ENCODE measurements at regions not wholly inside any gene's neighbourhood (a gene's known extent, or its start where the extent isn't known, plus 50 kb on each side); places are given as distances from the start of the nearest gene placed in this dataset.

DNA sequence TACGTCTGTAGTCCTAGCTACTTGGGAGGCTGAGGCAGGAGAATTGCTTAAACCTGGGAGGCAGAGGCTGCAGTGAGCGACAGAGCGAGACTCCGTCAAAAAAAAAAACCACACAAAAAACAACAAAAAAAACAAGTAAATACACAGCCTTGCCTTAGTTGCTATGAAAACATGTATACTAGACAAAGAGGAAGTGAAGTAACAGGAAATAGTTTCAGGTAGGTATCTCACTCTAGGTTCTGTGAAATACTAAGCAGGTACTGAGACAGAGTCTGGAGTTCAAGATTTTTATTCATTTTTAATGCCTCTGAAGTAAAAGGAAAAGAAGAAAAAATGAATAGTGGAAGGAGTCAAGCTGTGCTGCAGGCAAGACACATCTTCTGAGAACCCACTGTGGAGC lies 687.9 kb upstream of the RGMB start (continued):
- TF ChIP-seq REST (IDR thresholded peaks at IDR 0.05): no peak
- no peak for TF ChIP-seq HNF4G (IDR thresholded peaks at IDR 0.05)
- TF ChIP-seq RXRA (IDR thresholded peaks at IDR 0.05): no peak
- TF ChIP-seq FOXA2 (IDR thresholded peaks at IDR 0.05): no peak
- no peak for TF ChIP-seq RAD21 (IDR thresholded peaks at IDR 0.05)
- no peak for TF ChIP-seq FOXA1 (IDR thresholded peaks at IDR 0.05)

GRCh38 chr5:98095072-98095471 lies 678.4 kb upstream of the RGMB start:
- Histone ChIP-seq H3K4me1 (ENCODE audit: control insufficient read depth in 4 of 4, insufficient read depth in 4 of 4, low read length in 3 of 4) (no peaks in the 10 kb centered on the region), H3K9ac (ENCODE audit: low read depth in 1 of 2, low read length in 2 of 2) (no peak overlapping the region), H3K36me3 (ENCODE audit: control insufficient read depth in 4 of 4, insufficient read depth in 3 of 4, low read depth in 1 of 4, low read length in 3 of 4) (no peaks in the 10 kb centered on the region), H3K9me3 (ENCODE audit: control insufficient read depth in 4 of 4, low read length in 3 of 4) (no peaks in the 10 kb centered on the region), H3K27me3 (ENCODE audit: control insufficient read depth in 4 of 4, insufficient read depth in 4 of 4, low read length in 3 of 4) (no peaks in the 10 kb centered on the region), H3K27ac (ENCODE audit: low read depth in 1 of 2, low read length in 2 of 2) (no peak overlapping the region), H3K4me3 (ENCODE audit: low read depth in 1 of 3, low read length in 3 of 3) (no peak overlapping the region)
- no peak for DNase-seq (ENCODE audit: low spot score)
- 73% methylated on average over 3 of the region's 3 CpGs for WGBS
- TF ChIP-seq HNF4A (conservative IDR thresholded peaks at IDR 0.05): no peak
- TF ChIP-seq MAX (IDR thresholded peaks at IDR 0.05): no peak

DNA sequence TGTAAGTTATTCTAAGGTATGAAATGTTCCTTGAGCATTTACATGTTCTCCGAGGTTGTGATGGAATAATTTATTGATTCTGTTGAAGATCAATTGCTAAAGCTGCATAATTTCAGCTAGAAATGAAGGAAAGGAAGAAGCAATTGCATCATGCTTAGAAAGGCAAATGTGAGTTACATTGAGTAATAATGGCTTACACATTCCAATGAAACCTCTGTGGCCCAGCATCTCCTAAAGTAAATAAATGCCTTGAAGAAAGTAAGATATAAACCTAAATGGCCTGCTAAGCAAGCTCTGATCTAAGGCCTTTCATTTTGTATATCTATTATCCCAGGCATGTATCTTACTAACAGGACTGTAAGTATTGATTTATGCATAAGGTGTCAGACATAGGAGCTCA lies 677.3 kb upstream of the RGMB start:
- Histone ChIP-seq H3K4me3 (ENCODE audit: low read depth in 1 of 3, low read length in 3 of 3) (no peak overlapping the region), H3K9ac (ENCODE audit: low read depth in 1 of 2, low read length in 2 of 2) (no peak overlapping the region), H3K9me3 (ENCODE audit: control insufficient read depth in 4 of 4, low read length in 3 of 4) (no peaks in the 10 kb centered on the region), H3K4me1 (ENCODE audit: control insufficient read depth in 4 of 4, insufficient read depth in 4 of 4, low read length in 3 of 4) (no peaks in the 10 kb centered on the region), H3K27me3 (ENCODE audit: control insufficient read depth in 4 of 4, insufficient read depth in 4 of 4, low read length in 3 of 4) (no peaks in the 10 kb centered on the region), H3K36me3 (ENCODE audit: control insufficient read depth in 4 of 4, insufficient read depth in 3 of 4, low read depth in 1 of 4, low read length in 3 of 4) (no peaks in the 10 kb centered on the region), H3K27ac (ENCODE audit: low read depth in 1 of 2, low read length in 2 of 2) (no peak overlapping the region)
- 66% methylated on average over 1 of the region's 1 CpG for WGBS
- no peak for DNase-seq (ENCODE audit: low spot score)
- TF ChIP-seq REST (IDR thresholded peaks at IDR 0.05) (no peak), CTCF (IDR thresholded peaks at IDR 0.05; ENCODE audit: low read depth, low read length, missing input control) (no peak), YY1 (IDR thresholded peaks at IDR 0.05) (no peak), MAX (IDR thresholded peaks at IDR 0.05) (no peak), TAF1 (conservative IDR thresholded peaks at IDR 0.05) (no peak), EGR1 (IDR thresholded peaks at IDR 0.05; ENCODE audit: low read depth in 2 of 2) (no peak)

Data from liver (tissue), 8 donors.